Cerebellar nuclear complex (tissue), 1 donor: ENCODE measurements at regions not wholly inside any gene's neighbourhood (a gene's known extent, or its start where the extent isn't known, plus 50 kb on each side); places are given as distances from the start of the nearest gene placed in this dataset.
A peak's percentile ranks its signal among the peaks of the same experiment; 100 is the strongest.

Experiments
- DNase-seq, 2 experiments: peaks; one replicate each; lab custom pipeline; 2025; lab: John Stamatoyannopoulos, UW

DNA sequence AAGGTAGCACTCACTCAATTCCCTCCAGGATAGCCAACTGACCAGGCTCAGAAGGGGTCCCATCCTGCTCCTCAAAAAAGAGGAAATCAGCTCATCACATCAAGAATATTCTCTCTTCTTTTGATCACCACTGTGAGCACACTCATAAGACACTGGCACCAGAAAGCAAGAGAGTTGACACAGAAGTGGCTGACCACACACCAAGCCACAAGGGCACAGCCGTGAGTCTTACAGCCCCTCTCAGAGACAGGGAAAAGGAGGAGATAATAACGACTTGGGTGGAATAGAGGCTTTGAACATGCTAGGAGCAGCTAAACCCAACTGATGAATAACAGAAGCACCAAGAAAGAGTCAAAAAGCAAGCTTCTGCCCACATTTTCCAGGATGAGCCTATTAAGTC lies 249.1 kb upstream of the PREP start:
- DNase-seq, result no peak

DNA sequence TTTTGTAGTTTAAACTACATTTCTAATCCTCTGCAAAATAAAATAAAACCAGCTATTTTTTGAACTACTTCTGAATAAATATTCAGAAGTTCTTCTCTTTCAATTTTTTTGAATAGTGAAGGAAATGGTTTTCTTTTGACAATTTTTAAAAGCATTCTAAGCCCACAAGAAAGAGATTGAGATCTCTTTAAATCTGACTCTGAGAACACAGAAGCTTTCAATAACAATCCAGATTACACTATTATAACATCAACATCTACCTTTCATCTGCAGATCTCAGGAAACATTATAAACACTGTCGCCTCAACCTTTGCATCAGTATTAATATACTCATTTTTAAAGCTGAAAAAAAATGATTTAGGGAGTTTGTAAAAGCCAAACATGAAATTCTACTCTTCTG lies 247.5 kb upstream of the PREP start:
- no peak for DNase-seq

GRCh38 chr6:105649192-105649591 lies 246.3 kb upstream of the PREP start:
- no peak for DNase-seq

DNA sequence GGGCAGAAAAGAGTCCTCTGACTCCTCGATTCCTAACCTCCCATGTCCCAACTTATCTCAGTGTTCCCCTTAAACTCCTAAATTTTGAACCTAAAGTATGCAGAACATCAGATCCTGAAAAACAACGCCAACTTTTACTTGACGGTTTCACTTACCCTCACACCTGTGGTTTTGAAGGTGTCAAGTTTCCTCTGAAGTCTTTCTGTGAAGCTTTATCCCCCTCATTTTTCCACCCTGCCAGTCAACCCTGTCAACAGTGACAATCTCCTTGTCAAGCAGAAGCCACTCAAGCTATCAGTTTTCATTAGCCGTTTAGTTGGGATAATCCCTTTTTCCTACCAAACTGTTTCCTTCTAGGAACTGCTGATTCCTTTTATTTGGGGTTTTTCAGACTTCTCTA lies 245.4 kb upstream of the PREP start:
- DNase-seq, result no peak

DNA sequence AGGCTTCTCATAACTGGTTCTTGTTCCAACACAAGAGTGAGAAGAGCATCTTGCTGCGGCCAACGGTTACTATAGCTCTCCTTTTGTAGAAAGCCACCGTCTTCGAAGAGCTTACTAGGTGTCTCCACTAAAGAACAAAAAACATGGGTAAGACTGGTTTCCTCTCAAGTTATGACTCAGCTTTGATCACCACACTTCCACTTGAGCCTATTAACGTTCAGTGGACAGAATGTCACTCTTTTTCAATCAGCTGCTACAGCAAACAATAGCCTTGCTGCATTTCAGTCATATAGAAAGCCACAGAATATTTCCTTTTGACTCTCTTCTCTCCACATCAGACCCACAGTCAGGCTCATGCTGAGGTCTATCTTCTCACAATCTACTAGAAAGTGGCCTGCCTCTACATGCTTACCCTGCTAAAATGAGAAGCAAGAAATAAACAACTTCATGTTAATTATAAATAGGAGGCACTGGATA lies 243.5 kb upstream of the PREP start:
- DNase-seq, result no peak

DNA sequence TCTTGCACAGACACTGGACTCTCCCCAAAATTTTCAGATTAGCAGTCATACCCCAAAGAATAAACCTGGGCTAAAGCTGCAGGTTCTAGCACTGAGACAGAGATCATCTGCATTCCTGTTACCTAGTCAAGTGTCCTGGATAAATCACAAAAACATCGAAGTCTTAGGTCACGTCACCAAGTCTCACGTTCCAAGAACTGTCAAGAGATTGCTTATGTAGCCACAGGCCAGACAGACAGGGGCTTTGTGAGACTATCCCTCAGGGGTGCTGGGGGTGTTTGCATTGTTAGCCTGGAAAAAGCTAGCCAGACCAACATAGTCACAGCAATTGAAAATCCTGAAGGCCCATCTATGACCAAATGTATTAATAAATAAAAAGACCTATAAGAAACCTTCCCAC lies 243.1 kb upstream of the PREP start:
- DNase-seq, result no peak

GRCh38 chr6:105645156-105645555 lies 242.3 kb upstream of the PREP start:
- DNase-seq, result peak in 1 of 2 experiments; percentile 3

GRCh38 chr6:105644691-105645090 lies 241.8 kb upstream of the PREP start:
- no peak for DNase-seq

DNA sequence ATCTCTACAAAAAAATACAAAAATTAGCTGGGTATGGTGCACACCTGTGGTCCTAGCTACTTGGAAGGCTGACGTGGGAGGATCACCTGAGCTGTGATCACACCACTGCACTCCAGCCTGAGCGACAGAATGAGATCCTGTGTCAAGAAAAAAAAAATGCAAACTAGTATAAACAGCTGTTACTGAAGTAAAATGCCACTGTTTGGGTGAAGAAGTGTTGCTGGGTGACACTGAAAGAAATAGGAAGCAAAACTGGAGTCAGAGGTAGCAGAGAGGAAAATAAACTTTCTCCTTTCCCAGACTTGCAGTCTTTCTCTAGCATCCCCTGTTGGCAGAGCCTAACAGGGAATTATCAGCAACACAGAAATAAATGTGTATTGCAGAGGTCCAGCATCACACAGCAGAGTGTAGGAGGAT lies 241.2 kb upstream of the PREP start:
- no peak for DNase-seq

DNA sequence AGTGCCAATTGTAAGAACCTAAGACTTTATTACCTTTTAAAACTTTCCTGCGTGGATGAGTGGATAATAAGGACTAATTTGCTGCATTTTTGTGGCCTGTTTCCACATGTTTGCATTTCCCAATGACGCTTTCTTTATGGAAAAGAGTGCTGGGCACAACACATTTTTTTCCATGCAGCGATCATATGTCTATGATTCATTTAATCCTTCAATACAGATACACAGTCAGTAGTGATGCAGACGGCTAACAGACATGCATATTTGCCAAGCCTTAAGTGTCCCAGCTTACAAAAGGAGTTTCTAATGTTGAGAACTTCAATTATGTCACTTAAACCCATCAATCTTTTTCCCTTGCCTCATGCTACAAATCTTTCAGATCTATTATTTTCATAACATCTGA lies 239.8 kb upstream of the PREP start:
- DNase-seq, result no peak

- DNase-seq, result no peak
Measured at GRCh38 chr6:105641504-105641903, 238.6 kb upstream of the PREP start.

- no peak for DNase-seq
Measured at GRCh38 chr6:105639124-105639523, 236.2 kb upstream of the PREP start.

GRCh38 chr6:105633814-105634213 lies 230.9 kb upstream of the PREP start:
- no peak for DNase-seq

DNA sequence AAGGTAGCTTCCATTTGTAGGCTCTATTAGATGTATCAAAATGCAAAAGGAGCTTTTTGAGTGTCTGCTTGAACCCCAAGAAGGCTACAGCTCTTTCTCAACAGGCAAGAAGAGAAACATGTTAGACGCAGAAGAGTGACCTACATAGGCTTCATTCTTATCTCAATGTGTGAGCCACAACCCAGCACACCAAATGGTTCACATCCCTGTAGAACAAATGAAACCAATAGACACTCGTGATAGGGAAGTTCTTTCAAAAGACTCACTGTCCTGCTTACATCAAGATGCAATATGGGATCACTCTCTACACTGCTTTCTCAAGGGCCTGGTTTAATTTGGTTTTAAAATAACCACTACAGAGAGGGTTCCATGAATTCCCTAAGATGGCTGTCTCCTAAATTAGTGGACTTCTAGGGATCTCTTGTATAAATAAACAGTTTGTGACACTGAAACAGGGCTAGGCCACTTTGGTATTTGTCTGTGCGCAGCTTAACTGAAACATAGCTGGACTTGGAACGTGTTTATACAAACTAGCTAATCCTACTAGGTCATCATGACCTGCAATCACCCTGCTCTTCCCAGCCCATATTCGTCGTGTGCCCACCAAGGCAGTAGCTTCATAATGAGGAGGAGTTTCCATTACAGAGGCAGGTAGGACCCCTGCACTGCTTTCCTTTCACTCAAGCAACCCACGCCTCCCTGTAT lies 225.4 kb upstream of the PREP start:
- DNase-seq, result no peak

DNA sequence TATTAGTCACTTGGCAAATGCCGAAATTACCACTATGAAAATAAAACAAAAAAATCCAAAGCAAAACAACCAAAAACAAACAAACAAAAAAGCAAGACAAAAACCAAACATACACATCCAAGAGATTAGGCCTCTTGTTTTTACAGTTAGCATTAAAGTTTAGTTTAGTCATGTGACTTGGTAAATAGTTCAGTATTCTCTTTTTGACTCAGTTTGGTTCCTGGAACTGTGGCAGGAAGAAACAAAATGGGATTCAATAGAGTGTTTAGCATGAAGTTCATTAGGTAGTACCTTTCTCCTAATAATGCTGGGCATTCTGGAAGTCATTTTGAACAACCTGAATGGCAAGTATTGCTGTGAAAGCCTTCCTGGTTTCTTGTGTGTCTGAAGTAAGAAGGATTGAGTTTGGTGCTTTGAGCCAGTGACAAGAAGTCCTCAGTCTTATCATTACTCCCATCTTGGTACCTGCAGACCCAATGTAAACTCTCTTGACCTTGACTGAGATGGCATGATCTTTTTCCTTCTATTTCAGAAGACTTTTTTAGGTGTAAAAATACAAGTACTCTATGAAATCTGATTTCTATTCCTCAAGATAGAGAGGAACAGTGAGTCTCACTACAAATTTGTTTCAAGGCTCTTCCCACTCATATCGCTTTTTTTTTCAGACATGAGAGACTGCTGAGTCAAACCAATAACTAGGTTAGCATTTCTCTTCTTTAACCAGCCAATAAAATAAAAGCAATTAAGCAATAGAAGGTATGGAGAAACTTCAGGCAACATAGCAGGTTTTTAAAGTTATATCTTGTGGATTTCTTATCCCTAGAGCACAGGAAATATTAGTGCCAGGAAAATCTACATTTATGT lies 223.6 kb upstream of the PREP start:
- DNase-seq, result no peak

DNA sequence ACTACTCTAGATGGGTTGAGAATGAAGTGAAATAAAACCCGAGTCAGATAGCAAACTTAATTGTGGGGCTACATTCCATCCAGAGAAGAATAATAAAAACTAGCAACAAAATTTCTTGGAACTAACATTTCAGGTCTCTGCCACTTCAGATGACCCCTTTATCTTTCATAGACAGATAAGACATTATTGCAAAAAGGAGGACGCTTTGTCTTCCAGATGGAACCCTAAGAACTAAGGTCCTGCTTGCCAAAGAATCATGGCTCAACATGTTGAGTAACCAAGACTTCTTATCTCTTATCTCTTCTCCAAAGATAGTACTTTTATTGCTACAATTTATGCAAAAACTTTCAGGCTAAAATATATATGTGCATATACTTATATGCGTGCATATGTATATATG lies 221.1 kb upstream of the PREP start:
- no peak for DNase-seq

GRCh38 chr6:105622226-105622625 lies 219.3 kb upstream of the PREP start:
- DNase-seq, result no peak

GRCh38 chr6:105621564-105622175 lies 218.8 kb upstream of the PREP start:
- DNase-seq, result no peak

GRCh38 chr6:105620878-105621277 lies 218.0 kb upstream of the PREP start:
- DNase-seq, result no peak

- no peak for DNase-seq
Measured at GRCh38 chr6:105619971-105620741, 217.3 kb upstream of the PREP start.

GRCh38 chr6:105618247-105618646 lies 215.4 kb upstream of the PREP start:
- DNase-seq, result no peak

DNA sequence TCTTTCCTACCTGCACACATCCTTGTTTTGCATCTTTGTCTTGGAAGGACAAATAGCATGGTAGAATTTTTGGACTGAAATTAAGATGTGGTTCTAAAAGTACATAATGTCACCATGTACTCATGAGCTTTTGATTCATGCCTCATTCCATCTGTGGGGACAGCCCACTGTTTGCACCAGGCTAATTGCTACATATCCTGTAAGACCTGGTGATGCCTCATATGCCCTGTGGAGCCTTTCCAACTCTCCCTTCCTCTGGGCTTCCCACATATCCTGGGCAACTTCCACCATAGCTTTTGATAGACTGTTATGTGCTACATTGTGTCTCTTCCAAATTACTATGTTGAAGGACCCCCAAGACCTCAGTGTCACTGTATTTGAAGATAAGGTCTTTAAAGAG lies 213.6 kb upstream of the PREP start:
- no peak for DNase-seq
